ENCODE measurements at regions not wholly inside any gene's neighbourhood (a gene's known extent, or its start where the extent isn't known, plus 50 kb on each side); places are given as distances from the start of the nearest gene placed in this dataset.
"Not testable (repeated sequence)": the region's sequence is repeated elsewhere in the genome, so short reads cannot be mapped to it uniquely, and the experiment has no call there.

DNA sequence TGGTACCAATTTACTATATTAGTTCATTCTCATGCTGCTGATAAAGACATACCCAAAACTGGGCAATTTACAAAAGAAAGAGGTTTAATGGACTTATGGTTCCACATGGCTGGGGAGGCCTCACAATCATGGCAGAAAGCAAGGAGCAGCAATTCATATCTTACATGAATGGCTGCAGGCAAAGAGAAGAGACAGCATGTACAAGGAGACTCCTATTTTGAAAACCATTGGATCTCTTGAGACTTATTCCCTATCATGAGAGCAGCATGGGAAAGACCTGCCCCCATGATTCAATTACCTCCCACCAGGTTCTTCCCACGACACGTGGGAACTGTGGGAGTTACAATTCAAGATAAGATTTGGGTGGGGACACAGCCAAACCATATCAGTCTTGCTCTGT, 200.5 kb downstream of the FCRL5 start:
- ATAC-seq (replicated peaks); H3K4me1 Mint-ChIP-seq; H3K36me3 Mint-ChIP-seq; H3K27ac Mint-ChIP-seq; DNase-seq; H3K4me3 Mint-ChIP-seq; H3K9me3 Mint-ChIP-seq: not testable (repeated sequence)
- H3K27me3 Mint-ChIP-seq = peaks cover 40 to 49% of the 10 kb centered on the region in 2 donors

DNA sequence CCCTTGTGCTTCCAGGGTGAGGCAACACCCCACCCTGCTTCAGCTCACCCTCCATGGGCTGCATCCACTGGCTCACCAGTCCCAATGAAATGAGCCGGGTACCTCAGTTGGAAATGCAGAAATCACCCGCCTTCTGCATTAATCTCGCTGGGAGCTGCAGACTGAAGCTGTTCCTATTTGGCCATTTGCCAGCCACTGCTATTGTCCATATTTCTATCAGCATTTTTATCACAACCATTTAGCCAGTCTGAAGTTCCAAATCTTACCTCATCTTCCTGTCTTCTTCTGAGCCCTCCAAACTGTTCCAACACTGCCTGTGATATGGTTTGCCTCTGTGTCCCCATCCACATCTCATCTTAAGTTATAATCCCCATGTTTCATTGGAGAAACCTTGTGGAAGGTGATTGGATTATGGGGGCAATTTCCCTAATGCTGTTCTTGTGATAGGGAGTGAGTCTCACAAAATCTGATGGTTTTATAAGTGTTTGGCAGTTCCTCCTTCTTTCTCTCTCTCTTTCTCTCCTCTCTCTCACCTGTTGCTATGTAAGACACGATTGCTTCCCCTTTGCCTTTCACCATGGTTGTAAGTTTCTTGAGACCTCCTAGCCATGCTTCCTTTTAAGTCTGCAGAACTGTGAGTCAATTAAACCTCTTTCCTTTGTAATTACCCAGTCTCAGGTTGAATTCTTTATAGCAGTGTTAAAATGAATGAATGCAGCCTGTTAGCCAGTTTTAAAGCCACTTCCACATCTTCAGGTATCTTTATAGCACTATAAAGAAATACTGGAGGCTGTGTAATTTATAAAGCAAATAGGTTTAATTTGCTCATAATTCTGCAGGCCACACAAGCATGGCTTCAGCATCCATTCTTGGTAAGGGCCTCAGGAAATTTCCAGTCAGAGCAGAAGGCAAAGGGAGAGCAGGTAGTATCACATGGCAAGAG, 203.5 kb downstream of the FCRL5 start:
- DNase-seq (no peak), ATAC-seq (replicated peaks) (no peak)
- Mint-ChIP-seq H3K27ac (no peak overlapping the region), H3K4me3 (no peak overlapping the region), H3K9me3 (peaks cover 4 to 8% of the 10 kb centered on the region in 2 donors), H3K4me1 (no peaks in the 10 kb centered on the region), H3K27me3 (peaks cover 60 to 73% of the 10 kb centered on the region in 2 donors), H3K36me3 (peaks cover 0 to 5% of the 10 kb centered on the region in 2 donors)

DNA sequence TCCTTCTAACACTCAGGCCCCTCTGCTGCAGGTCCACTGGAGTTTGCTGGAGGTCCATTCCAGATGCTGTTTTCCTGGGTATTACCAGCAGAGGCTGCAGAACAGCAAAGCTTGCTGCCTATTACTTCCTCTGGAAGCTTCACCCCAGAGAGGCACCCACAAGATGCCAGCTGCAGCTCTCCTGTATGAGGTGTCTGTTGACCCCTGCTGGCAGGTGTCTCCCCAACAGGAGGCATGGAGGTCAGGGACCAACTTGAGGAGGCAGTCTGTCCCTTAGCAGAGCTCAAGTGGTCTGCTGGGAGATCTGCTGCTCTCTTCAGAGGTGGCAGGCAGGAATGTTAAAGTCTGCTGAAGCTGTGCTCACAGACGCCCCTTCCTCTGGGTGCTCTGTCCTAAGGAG, 204.8 kb downstream of the FCRL5 start:
- Mint-ChIP-seq H3K9me3 (peaks cover 4 to 8% of the 10 kb centered on the region in 2 donors), H3K27ac (no peak overlapping the region), H3K4me1 (no peaks in the 10 kb centered on the region), H3K27me3 (peaks cover 58 to 70% of the 10 kb centered on the region in 2 donors), H3K4me3 (no peak overlapping the region), H3K36me3 (peaks cover 0 to 5% of the 10 kb centered on the region in 2 donors)
- ATAC-seq (replicated peaks) (no peak), DNase-seq (no peak)

DNA sequence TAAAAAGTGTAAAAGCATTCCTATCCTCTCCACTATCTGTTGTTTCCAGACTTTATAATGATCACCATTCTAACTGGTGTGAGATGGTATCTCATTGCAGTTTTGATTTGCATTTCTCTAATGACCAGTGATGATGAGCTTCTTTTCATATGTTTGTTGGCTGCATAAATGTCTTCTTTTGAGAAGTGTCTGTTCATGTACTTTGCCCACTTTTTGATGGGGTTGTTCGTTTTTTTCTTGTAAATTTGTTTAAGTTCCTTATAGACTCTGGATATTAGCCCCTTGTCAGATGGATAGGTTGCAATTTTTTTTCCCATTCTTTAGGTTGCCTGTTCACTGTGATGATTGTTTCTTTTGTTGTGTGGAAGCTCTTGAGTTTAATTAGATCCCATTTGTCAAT, 199.6 kb upstream of the ETV3 start:
- H3K36me3 Mint-ChIP-seq; ATAC-seq (replicated peaks); H3K27ac Mint-ChIP-seq; H3K4me1 Mint-ChIP-seq; DNase-seq; H3K4me3 Mint-ChIP-seq; H3K9me3 Mint-ChIP-seq: not testable (repeated sequence)
- H3K27me3 Mint-ChIP-seq = peaks cover 32 to 37% of the 10 kb centered on the region in 2 donors

DNA sequence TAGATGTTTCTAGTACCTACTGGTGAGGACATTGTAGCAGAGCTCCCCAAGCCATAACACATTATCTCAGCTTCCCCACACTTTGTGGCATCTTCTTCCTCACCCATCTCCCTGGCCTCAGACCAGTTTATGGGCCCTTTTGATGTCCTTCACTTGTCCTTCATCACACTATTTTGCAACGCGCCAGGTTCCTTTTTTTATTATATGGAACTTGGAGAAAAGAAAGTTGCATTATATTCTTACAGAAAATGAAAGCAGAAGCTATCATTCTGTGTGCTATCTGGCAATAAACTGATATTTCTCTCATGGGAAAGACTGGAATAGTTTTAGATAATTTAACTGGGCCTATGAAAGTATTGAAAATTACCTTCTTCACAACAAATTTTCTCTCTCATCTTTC, 196.9 kb upstream of the ETV3 start:
- Mint-ChIP-seq H3K4me3 (no peak overlapping the region), H3K27me3 (peaks cover 35 to 47% of the 10 kb centered on the region in 2 donors), H3K27ac (no peak overlapping the region), H3K4me1 (peaks cover 0 to 4% of the 10 kb centered on the region in 2 donors), H3K36me3 (peaks cover 0 to 2% of the 10 kb centered on the region in 2 donors), H3K9me3 (peaks cover 0 to 7% of the 10 kb centered on the region in 2 donors)
- ATAC-seq (replicated peaks) (no peak), DNase-seq (no peak)

DNA sequence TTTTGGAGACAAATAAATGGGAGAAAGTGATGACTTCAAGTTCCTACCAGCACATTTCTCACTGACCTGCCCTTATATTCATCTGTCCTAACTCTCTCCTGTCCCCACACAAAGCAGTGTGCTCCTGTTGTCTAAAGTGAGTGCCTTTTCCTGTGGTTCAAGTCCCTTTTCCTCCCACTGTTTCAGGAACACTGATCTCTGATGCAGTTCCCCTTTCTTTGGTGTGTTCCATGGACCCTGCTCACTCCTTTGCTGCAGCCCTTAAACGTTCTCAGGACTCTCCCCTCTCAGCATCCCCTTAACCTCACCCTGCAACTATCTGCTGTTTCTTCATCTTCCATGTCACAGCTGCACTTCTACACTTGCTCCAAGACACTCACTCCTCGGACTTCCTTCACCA, 195.8 kb upstream of the ETV3 start:
- DNase-seq (no peak), ATAC-seq (replicated peaks) (no peak)
- Mint-ChIP-seq H3K36me3 (peaks cover 0 to 2% of the 10 kb centered on the region in 2 donors), H3K27ac (no peak overlapping the region), H3K4me1 (peaks cover 0 to 4% of the 10 kb centered on the region in 2 donors), H3K9me3 (peaks cover 0 to 7% of the 10 kb centered on the region in 2 donors), H3K27me3 (peaks cover 32 to 39% of the 10 kb centered on the region in 2 donors), H3K4me3 (no peak overlapping the region)

DNA sequence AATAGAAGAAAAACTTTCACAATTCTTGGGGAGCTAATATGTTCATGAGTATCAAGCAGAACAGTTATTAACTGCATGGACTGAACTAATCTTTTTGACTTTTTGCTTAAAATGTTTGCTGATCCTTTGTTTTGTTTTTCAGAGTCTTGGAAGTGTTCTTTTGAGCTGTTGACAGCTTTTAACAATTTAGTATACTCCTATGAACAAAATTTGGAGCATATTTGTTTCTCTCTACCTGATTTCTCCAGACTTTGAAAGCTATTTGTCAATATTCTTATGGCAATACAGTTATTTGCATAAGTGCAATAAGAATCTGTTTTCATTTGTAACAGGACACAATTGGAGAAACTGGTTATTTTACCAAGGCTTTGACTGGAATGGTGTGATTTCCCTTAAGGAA, 192.0 kb upstream of the ETV3 start:
- H3K9me3 Mint-ChIP-seq; H3K4me1 Mint-ChIP-seq; ATAC-seq (replicated peaks); H3K27ac Mint-ChIP-seq; H3K36me3 Mint-ChIP-seq; DNase-seq; H3K4me3 Mint-ChIP-seq: not testable (repeated sequence)
- H3K27me3 Mint-ChIP-seq = peaks cover 31 to 38% of the 10 kb centered on the region in 2 donors

DNA sequence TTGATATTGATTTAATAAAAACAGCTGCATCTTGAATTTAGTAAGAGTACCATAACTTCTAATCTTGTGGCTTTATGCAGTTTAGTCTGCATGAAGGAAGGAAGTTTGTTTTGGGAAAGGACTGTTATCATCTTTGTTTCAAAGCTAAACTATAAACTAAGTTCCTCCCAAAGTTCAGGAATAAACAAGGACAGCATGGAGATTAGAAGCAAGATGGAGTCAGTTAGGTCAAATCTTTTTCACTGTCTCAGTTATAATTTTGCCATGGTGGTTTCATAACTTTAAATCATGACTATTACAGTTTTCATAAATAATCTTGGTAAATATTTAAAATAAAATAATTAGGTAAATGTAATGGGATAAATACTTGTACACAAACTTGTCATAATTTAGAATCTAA, 189.9 kb upstream of the ETV3 start:
- not testable (repeated sequence) for H3K36me3 Mint-ChIP-seq; H3K9me3 Mint-ChIP-seq; H3K4me1 Mint-ChIP-seq; ATAC-seq (replicated peaks); DNase-seq; H3K4me3 Mint-ChIP-seq; H3K27ac Mint-ChIP-seq
- H3K27me3 Mint-ChIP-seq = peaks cover 20 to 46% of the 10 kb centered on the region in 2 donors

DNA sequence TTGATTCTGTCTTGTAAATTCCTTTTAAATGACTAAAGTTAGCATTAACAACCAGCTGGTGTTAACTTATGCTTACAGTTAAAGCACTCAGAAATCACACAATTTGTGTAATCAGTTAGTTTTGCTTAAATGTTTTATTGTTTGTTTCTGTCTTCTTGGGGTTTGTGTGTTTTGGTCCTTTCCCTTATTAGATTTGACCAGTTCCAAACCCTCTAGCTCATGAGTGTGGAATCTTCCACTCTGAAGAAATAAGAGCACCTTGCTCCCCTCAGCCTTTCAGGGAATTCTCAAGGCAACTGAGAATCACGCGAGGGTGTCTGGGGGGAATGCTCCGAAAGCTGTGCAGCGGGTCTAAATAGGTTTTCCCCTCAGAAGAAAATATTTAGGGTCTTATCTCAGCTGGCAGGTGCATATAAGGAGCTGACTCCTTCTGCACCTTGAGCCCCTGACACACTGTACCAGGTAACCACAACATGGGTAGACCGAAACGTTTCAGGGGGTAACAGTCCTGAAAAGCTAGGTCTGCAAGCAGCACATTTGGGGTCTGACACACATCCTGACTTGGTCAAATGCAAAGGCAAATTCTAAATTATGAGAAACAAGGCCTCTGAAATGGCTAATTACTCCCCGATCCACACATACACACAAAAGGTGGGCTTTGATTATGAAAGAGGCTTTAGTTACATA, 188.1 kb upstream of the ETV3 start:
- H3K27ac Mint-ChIP-seq = no peak overlapping the region
- H3K9me3 Mint-ChIP-seq = peaks cover 0 to 7% of the 10 kb centered on the region in 2 donors
- no peak for ATAC-seq (replicated peaks)
- no peak for DNase-seq
- peaks cover 25 to 60% of the 10 kb centered on the region in 2 donors for H3K27me3 Mint-ChIP-seq
- no peaks in the 10 kb centered on the region for H3K4me1 Mint-ChIP-seq
- H3K4me3 Mint-ChIP-seq = no peak overlapping the region
- peaks cover 0 to 2% of the 10 kb centered on the region in 2 donors for H3K36me3 Mint-ChIP-seq

DNA sequence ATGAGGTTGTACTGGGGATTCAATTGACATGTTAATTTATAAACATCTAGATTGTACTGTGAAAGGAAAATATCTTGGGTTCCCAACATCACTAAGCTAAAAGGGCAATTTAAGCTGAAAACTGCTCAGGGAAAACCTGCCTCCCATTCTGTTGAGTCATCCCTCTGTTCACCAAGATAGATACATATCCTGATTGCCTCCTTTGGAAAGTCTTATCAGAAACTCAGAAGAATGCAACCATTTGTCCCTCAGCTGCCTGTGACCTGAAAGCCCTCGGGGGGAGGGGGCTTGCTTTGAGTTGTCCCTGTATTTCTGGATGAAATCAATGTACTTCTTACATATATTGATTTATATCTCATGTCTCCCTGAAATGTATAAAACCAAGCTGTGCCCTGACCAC, 187.0 kb upstream of the ETV3 start:
- Mint-ChIP-seq H3K27ac (no peak overlapping the region), H3K36me3 (peaks cover 0 to 1% of the 10 kb centered on the region in 2 donors), H3K27me3 (peaks cover 35 to 63% of the 10 kb centered on the region in 2 donors), H3K9me3 (peaks cover 0 to 7% of the 10 kb centered on the region in 2 donors), H3K4me1 (no peaks in the 10 kb centered on the region), H3K4me3 (no peak overlapping the region)
- no peak for ATAC-seq (replicated peaks)
- no peak for DNase-seq

DNA sequence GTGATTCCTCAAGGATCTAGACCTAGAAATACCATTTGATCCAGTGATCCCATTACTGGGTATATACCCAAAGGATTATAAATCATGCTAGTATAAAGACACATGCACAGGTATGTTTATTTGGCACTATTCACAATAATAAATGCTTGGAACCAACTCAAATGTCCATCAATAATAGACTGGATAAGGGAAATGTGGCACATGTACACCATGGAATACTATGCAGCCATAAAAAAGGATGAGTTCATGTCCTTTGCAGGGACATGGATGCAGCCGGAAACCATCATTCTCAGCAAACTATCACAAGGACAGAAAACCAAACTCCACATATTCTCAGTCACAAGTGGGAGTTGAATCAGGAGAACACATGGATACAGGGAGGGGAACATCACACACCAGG, 183.8 kb upstream of the ETV3 start:
- not testable (repeated sequence) for ATAC-seq (replicated peaks); H3K36me3 Mint-ChIP-seq; H3K27ac Mint-ChIP-seq; H3K4me1 Mint-ChIP-seq; H3K4me3 Mint-ChIP-seq; DNase-seq
- Mint-ChIP-seq H3K27me3 (peaks cover 47 to 69% of the 10 kb centered on the region in 2 donors), H3K9me3 (peaks cover 24 to 25% of the 10 kb centered on the region in 2 donors)

DNA sequence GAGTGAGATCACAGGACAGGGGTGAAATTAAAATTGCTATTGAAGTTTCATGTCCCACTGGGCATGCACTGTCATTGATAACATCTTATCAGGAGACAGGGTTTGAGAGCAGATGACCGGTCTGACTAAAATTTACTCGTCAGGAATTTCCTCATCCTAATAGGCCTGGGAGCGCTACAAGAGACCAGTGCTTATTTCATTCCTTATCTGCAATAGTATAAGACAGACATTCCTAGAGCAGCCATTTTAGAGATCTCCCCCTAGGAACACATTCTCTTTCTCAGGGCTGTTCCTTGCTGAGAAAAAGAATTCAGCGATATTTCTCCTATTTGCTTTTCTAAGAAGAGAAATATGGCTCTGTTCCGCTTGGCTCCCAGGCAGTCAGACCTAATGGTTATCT, 181.4 kb upstream of the ETV3 start:
- H3K27ac Mint-ChIP-seq = no peak overlapping the region
- H3K4me3 Mint-ChIP-seq = no peak overlapping the region
- ATAC-seq (replicated peaks) (no peak), DNase-seq (no peak)
- peaks cover 47 to 72% of the 10 kb centered on the region in 2 donors for H3K27me3 Mint-ChIP-seq
- no peaks in the 10 kb centered on the region for H3K4me1 Mint-ChIP-seq
- peaks cover 36 to 38% of the 10 kb centered on the region in 2 donors for H3K9me3 Mint-ChIP-seq
- peaks cover 1 to 9% of the 10 kb centered on the region in 2 donors for H3K36me3 Mint-ChIP-seq

DNA sequence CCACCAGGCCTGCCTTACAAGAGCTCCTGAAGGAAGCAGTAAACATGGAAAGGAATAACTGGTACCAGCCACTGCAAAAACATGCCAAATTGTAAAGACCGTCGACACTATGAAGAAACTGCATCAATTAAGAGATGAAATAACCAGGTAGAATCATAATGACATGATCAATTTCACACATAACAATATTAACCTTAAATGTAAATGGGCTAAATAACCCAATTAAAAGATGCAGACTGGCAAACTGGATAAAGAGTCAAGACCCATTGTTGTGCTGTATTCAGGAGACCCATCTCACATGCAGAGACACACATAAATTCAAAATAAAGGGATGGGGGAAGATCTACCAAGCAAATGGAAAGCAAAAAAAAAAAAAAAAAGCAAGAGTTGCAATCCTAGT, 179.0 kb upstream of the ETV3 start:
- H3K4me1 Mint-ChIP-seq; ATAC-seq (replicated peaks); DNase-seq; H3K36me3 Mint-ChIP-seq; H3K27ac Mint-ChIP-seq; H3K4me3 Mint-ChIP-seq: not testable (repeated sequence)
- H3K27me3 Mint-ChIP-seq = peaks cover 63 to 74% of the 10 kb centered on the region in 2 donors
- peaks cover 34 to 38% of the 10 kb centered on the region in 2 donors for H3K9me3 Mint-ChIP-seq

DNA sequence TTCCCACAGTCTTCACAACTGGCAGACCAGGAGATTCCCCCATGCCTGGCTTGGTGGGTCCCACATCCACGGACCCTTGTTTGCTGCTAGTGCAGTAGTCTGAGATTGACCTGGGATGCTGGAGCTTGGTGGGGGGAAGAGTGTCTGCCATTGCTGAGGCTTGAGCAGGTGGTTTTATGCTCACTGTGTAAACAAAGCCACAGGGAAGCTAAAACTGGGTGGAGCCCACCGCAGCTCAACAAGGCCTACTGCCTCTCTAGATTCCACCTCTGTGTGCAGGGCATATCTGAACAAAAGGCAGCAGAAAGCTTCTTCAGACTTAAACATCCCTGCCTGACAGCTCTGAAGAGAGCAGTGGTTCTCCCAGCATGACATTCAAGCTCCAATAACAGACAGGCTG, 177.3 kb upstream of the ETV3 start:
- Mint-ChIP-seq H3K4me3 (no peak overlapping the region), H3K36me3 (peaks cover 1 to 9% of the 10 kb centered on the region in 2 donors), H3K27ac (no peak overlapping the region), H3K27me3 (peaks cover 61 to 74% of the 10 kb centered on the region in 2 donors), H3K4me1 (peaks cover 3 to 11% of the 10 kb centered on the region in 2 donors), H3K9me3 (peaks cover 31 to 38% of the 10 kb centered on the region in 2 donors)
- ATAC-seq (replicated peaks) (no peak), DNase-seq (no peak)
